ENCODE measurements at regions not wholly inside any gene's neighbourhood (a gene's known extent, or its start where the extent isn't known, plus 50 kb on each side); places are given as distances from the start of the nearest gene placed in this dataset.
A peak's percentile ranks its signal among the peaks of the same experiment; 100 is the strongest.
"Not testable (repeated sequence)": the region's sequence is repeated elsewhere in the genome, so short reads cannot be mapped to it uniquely, and the experiment has no call there.

DNA sequence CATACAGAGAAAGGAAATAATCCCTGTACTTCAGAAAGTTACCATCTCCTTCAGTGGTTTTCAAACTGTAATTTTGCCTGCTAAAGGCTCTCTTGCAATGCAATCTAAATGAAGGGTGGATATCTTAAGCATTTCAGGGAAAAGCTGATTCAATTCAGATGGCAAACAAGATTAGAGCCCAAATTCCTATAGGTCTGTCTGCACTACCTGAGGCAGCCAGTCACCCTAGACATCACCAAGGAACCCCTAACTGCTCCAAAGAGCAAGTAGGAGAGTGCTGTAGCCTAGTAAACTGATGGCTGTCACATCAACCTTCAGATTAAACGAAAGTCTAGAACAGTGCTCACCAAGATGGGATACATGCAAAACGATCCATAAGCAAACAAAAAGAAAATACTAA, 138.0 kb upstream of the ANK3 start:
- DNase-seq (ENCODE audit: low spot score in 2 of 2, unreplicated experiment in 2 of 2), result no peak
- TF ChIP-seq, protein P1, sequence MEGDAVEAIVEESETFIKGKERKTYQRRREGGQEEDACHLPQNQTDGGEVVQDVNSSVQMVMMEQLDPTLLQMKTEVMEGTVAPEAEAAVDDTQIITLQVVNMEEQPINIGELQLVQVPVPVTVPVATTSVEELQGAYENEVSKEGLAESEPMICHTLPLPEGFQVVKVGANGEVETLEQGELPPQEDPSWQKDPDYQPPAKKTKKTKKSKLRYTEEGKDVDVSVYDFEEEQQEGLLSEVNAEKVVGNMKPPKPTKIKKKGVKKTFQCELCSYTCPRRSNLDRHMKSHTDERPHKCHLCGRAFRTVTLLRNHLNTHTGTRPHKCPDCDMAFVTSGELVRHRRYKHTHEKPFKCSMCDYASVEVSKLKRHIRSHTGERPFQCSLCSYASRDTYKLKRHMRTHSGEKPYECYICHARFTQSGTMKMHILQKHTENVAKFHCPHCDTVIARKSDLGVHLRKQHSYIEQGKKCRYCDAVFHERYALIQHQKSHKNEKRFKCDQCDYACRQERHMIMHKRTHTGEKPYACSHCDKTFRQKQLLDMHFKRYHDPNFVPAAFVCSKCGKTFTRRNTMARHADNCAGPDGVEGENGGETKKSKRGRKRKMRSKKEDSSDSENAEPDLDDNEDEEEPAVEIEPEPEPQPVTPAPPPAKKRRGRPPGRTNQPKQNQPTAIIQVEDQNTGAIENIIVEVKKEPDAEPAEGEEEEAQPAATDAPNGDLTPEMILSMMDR (IDR thresholded peaks at IDR 0.05; ENCODE audit: unreplicated experiment), result no peak
- Mint-ChIP-seq H3K4me1 (peaks cover 18% of the 10 kb centered on the region), H3K9me3 (peaks cover 9% of the 10 kb centered on the region), H3K4me3 (no peak overlapping the region), H3K36me3 (peaks cover 3% of the 10 kb centered on the region), H3K27me3 (ENCODE audit: low read depth) (no peaks in the 10 kb centered on the region), H3K27ac (no peak overlapping the region)

DNA sequence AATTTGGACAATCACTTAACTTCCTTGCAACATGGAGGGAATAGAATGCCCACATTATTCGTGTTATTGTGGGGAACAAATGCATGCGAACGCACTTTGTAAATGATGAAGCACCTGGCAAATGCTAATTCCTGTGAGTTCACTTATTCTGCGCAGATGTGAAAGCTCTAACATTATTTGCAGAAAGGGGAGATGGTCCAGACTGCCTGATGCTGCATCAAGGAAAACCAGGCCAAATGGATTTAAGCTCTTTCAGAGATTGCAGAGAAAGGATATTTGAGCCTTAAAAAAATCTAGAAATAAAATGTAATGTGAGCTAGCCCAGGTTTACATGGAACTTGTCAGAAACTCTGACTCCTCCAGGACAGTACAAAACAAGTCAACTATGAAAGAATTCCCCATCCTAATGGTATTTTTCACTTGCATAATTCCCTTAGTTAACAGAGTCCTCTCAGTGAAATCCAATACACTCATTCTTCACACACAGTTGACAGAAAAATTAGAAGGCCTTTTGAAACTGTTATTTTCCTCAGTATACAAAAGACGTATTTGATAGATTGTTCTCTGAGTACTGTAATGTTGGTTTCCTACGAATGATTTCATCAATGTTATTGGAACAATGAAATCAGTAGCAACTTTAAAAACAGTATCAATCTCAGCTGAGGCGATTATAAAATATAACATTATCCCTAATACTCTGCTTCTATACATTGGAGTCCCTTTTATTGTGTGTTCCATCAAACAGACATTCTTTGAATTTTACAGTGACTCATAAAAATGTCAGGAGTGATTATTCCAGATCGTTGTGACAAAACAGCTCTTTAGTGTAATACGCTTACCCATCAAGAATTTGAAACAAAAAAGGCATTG, 136.3 kb upstream of the ANK3 start:
- TF ChIP-seq, protein P1 (IDR thresholded peaks at IDR 0.05; ENCODE audit: unreplicated experiment), result no peak
- Mint-ChIP-seq H3K27me3 (ENCODE audit: low read depth) (no peaks in the 10 kb centered on the region), H3K36me3 (peaks cover 3% of the 10 kb centered on the region), H3K9me3 (peaks cover 9% of the 10 kb centered on the region), H3K27ac (peak overlapping the region; percentile 85), H3K4me1 (peaks cover 34% of the 10 kb centered on the region), H3K4me3 (no peak overlapping the region)
- no peak for DNase-seq (ENCODE audit: low spot score in 2 of 2, unreplicated experiment in 2 of 2)

DNA sequence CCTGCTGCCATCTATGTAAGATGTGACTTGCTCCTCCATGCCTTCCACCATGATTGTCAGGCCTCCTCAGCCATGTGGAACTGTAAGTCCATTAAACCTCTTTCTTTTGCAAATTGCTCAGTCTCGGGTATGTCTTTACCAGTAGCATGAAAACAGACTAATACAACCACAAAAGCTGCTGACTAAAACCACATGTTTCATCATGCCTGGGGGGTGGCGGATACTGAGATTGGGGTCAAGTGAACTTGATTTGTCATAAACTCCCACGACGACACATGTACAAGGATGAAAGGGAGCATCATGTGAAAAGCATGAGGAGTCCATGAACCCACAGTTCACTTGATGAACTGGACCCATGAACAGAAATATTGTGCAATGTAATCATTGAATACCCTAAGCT, 134.9 kb upstream of the ANK3 start:
- H3K9me3 Mint-ChIP-seq, result peaks cover 12% of the 10 kb centered on the region
- H3K4me3 Mint-ChIP-seq, result no peak overlapping the region
- H3K4me1 Mint-ChIP-seq, result peaks cover 39% of the 10 kb centered on the region
- no peak overlapping the region for H3K27ac Mint-ChIP-seq
- DNase-seq (ENCODE audit: low spot score in 2 of 2, unreplicated experiment in 2 of 2), result no peak
- TF ChIP-seq, protein P1 (IDR thresholded peaks at IDR 0.05; ENCODE audit: unreplicated experiment), result no peak
- H3K27me3 Mint-ChIP-seq (ENCODE audit: low read depth), result no peaks in the 10 kb centered on the region
- H3K36me3 Mint-ChIP-seq, result peaks cover 3% of the 10 kb centered on the region

DNA sequence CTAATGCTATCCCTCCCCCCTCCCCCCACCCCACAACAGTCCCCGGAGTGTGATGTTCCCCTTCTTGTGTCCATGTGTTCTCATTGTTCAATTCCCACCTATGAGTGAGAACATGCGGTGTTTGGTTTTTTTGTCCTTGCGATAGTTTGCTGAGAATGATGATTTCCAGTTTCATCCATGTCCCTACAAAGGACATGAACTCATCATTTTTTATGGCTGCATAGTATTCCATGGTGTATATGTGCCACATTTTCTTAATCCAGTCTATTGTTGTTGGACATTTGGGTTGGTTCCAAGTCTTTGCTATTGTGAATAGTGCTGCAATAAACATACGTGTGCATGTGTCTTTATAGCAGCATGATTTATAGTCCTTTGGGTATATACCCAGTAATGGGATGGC, 133.7 kb upstream of the ANK3 start:
- H3K9me3 Mint-ChIP-seq, result peaks cover 12% of the 10 kb centered on the region
- not testable (repeated sequence) for DNase-seq (ENCODE audit: low spot score in 2 of 2, unreplicated experiment in 2 of 2); H3K4me3 Mint-ChIP-seq; H3K36me3 Mint-ChIP-seq; H3K27ac Mint-ChIP-seq; H3K27me3 Mint-ChIP-seq (ENCODE audit: low read depth)
- peaks cover 47% of the 10 kb centered on the region for H3K4me1 Mint-ChIP-seq

DNA sequence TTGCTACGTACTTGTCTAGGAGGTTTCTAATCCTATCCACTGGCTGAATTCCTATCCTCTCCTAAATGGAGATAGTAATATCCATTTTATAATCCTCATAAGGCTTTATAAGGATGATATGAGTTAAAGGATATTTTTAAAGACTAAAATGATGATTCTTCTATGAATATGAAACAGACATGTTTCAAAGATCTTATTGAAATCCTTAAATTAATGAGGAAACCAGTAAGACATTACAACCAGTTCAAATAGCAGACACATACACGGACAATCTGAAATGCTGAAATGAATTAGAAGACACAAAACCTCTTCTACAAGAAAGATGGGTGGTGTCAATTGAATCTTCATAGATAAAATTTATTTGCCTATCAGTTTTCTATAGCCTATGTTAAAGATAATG, 132.9 kb upstream of the ANK3 start:
- Mint-ChIP-seq H3K4me1 (peaks cover 47% of the 10 kb centered on the region), H3K4me3 (no peak overlapping the region)

DNA sequence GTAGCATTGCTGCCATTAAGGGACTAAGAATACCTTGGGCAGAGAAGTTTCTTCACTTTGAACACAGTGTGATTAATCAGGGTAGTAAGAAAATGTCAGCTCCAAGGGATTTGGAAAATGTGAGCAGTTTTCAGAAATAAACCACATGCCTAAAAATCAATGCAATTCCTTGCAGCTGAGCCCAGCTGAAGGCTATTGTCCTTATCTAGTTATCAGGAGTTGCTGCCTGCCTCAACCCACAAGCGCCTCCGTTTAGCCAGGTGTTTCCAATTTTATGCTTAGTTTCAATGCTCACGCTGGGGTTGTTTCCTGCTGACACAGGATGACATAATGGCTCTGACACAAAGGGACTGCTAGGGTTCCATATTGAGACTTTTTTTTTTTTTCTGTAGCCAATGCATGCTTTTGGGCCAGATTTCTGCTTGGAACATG, 132.3 kb upstream of the ANK3 start:
- DNase-seq (ENCODE audit: low spot score in 2 of 2, unreplicated experiment in 2 of 2), result peak in 1 of 2 experiments; percentile 38
- no peaks in the 10 kb centered on the region for H3K27me3 Mint-ChIP-seq (ENCODE audit: low read depth)

More for the DNA sequence above, 132.9 kb upstream of the ANK3 start:
- peaks cover 12% of the 10 kb centered on the region for H3K9me3 Mint-ChIP-seq
- no peaks in the 10 kb centered on the region for H3K27me3 Mint-ChIP-seq (ENCODE audit: low read depth)
- DNase-seq (ENCODE audit: low spot score in 2 of 2, unreplicated experiment in 2 of 2), result no peak
- TF ChIP-seq, protein P1 (IDR thresholded peaks at IDR 0.05; ENCODE audit: unreplicated experiment), result no peak
- H3K36me3 Mint-ChIP-seq, result peaks cover 3% of the 10 kb centered on the region
- peak overlapping the region; percentile 88 for H3K27ac Mint-ChIP-seq

More for the DNA sequence above, 132.3 kb upstream of the ANK3 start:
- Mint-ChIP-seq H3K36me3 (peaks cover 3% of the 10 kb centered on the region), H3K9me3 (peaks cover 12% of the 10 kb centered on the region), H3K27ac (peak overlapping the region; percentile 88), H3K4me1 (peaks cover 45% of the 10 kb centered on the region), H3K4me3 (no peak overlapping the region)
- TF ChIP-seq, protein P1 (IDR thresholded peaks at IDR 0.05; ENCODE audit: unreplicated experiment), result no peak
